Activated T-cell treated with anti-CD3 and anti-CD28 coated beads, Interleukin-2, amount 50 U/mL, for 4 hours (primary cell): ENCODE measurements at regions not wholly inside any gene's neighbourhood (a gene's known extent, or its start where the extent isn't known, plus 50 kb on each side); places are given as distances from the start of the nearest gene placed in this dataset.
"Not testable (repeated sequence)": the region's sequence is repeated elsewhere in the genome, so short reads cannot be mapped to it uniquely, and the experiment has no call there.

ENCODE experiments used
- ATAC-seq, 2 donors: fragments of 200-7000 bp; cut with Tn5 transposase; one replicate each; pipeline ENCODE4 v1.10.0; 2021
- DNase-seq: peaks from one replicate; pipeline ENCODE4 v3.0.0-alpha.2; 2020
- H3K27me3 Mint-ChIP-seq: one replicate; pipeline ENCODE4 v1.8.0; 2021; ENCODE audit warnings: low read depth, mixed read lengths
- H3K36me3 Mint-ChIP-seq: one replicate; pipeline ENCODE4 v1.8.0; 2022; ENCODE audit warnings: mixed read lengths; ENCODE audit not compliant: insufficient read depth
- H3K4me1 Mint-ChIP-seq: one replicate; pipeline ENCODE4 v1.8.0; 2021; ENCODE audit warnings: low read depth, mixed read lengths
- H3K4me3 Mint-ChIP-seq: one replicate; pipeline ENCODE4 v1.8.0; 2021; ENCODE audit warnings: mild to moderate bottlenecking, moderate library complexity, mixed read lengths
- H3K9me3 Mint-ChIP-seq: one replicate; pipeline ENCODE4 v1.8.0; 2021; ENCODE audit warnings: mixed read lengths

GRCh38 chr10:3659203-3659917 is 125.6 kb downstream of the KLF6 start:
- ATAC-seq (no peak), DNase-seq (no peak)
- Mint-ChIP-seq H3K4me1 (peaks cover 13% of the 10 kb centered on the region), H3K4me3 (no peak overlapping the region), H3K36me3 (no peaks in the 10 kb centered on the region), H3K9me3 (no peaks in the 10 kb centered on the region), H3K27me3 (peaks cover 7% of the 10 kb centered on the region)

- Mint-ChIP-seq H3K9me3 (no peaks in the 10 kb centered on the region), H3K4me3 (no peak overlapping the region), H3K36me3 (no peaks in the 10 kb centered on the region), H3K4me1 (peaks cover 13% of the 10 kb centered on the region), H3K27me3 (peaks cover 8% of the 10 kb centered on the region)
- DNase-seq (no peak), ATAC-seq (no peak)
These were observed 126.2 kb downstream of the KLF6 start for GRCh38 chr10:3658766-3659165.

- no peak for ATAC-seq
These were observed 128.8 kb downstream of the KLF6 start for GRCh38 chr10:3656214-3656613.

GRCh38 chr10:3655528-3655927 is 129.5 kb downstream of the KLF6 start:
- peaks cover 10% of the 10 kb centered on the region for H3K27me3 Mint-ChIP-seq
- no peaks in the 10 kb centered on the region for H3K9me3 Mint-ChIP-seq
- H3K4me1 Mint-ChIP-seq: peaks cover 19% of the 10 kb centered on the region
- ATAC-seq (no peak), DNase-seq (no peak)
- no peaks in the 10 kb centered on the region for H3K36me3 Mint-ChIP-seq
- H3K4me3 Mint-ChIP-seq: no peak overlapping the region

More at GRCh38 chr10:3656214-3656613, 128.8 kb downstream of the KLF6 start:
- DNase-seq: no peak
- no peaks in the 10 kb centered on the region for H3K36me3 Mint-ChIP-seq
- peaks cover 10% of the 10 kb centered on the region for H3K27me3 Mint-ChIP-seq
- no peaks in the 10 kb centered on the region for H3K9me3 Mint-ChIP-seq
- H3K4me1 Mint-ChIP-seq: peaks cover 19% of the 10 kb centered on the region
- no peak overlapping the region for H3K4me3 Mint-ChIP-seq

GRCh38 chr10:3654980-3655379 is 130.0 kb downstream of the KLF6 start:
- Mint-ChIP-seq H3K9me3 (no peaks in the 10 kb centered on the region), H3K36me3 (no peaks in the 10 kb centered on the region), H3K4me3 (no peak overlapping the region), H3K4me1 (peaks cover 19% of the 10 kb centered on the region), H3K27me3 (peaks cover 10% of the 10 kb centered on the region)
- DNase-seq (no peak), ATAC-seq (no peak)

- ATAC-seq (no peak), DNase-seq (no peak)
- no peaks in the 10 kb centered on the region for H3K36me3 Mint-ChIP-seq
- peaks cover 19% of the 10 kb centered on the region for H3K4me1 Mint-ChIP-seq
- peaks cover 10% of the 10 kb centered on the region for H3K27me3 Mint-ChIP-seq
- H3K9me3 Mint-ChIP-seq: no peaks in the 10 kb centered on the region
- no peak overlapping the region for H3K4me3 Mint-ChIP-seq
These were observed 130.5 kb downstream of the KLF6 start for GRCh38 chr10:3654496-3654895.

GRCh38 chr10:3653303-3653702 is 131.7 kb downstream of the KLF6 start:
- Mint-ChIP-seq H3K4me1 (peaks cover 19% of the 10 kb centered on the region), H3K4me3 (peak overlapping the region; percentile 66)
- DNase-seq: not testable (repeated sequence)

GRCh38 chr10:3652886-3653285 is 132.1 kb downstream of the KLF6 start:
- no peaks in the 10 kb centered on the region for H3K9me3 Mint-ChIP-seq
- peaks cover 10% of the 10 kb centered on the region for H3K27me3 Mint-ChIP-seq

More at GRCh38 chr10:3653303-3653702, 131.7 kb downstream of the KLF6 start:
- not testable (repeated sequence) for H3K9me3 Mint-ChIP-seq, H3K36me3 Mint-ChIP-seq
- ATAC-seq: peak in 1 of 2 donors; percentile 18
- H3K27me3 Mint-ChIP-seq: peaks cover 10% of the 10 kb centered on the region

GRCh38 chr10:3651969-3652653 is 132.9 kb downstream of the KLF6 start:
- H3K27me3 Mint-ChIP-seq: peaks cover 10% of the 10 kb centered on the region
- DNase-seq (no peak), ATAC-seq (no peak)
- H3K9me3 Mint-ChIP-seq: no peaks in the 10 kb centered on the region
- peaks cover 19% of the 10 kb centered on the region for H3K4me1 Mint-ChIP-seq
- H3K36me3 Mint-ChIP-seq: no peaks in the 10 kb centered on the region
- no peak overlapping the region for H3K4me3 Mint-ChIP-seq

More at GRCh38 chr10:3652886-3653285, 132.1 kb downstream of the KLF6 start:
- DNase-seq: peak; percentile 15
- Mint-ChIP-seq H3K36me3 (no peaks in the 10 kb centered on the region), H3K4me3 (peak overlapping the region; percentile 66), H3K4me1 (peaks cover 19% of the 10 kb centered on the region)
- ATAC-seq: peak; percentile 65 to 74

GRCh38 chr10:3648576-3648975 is 136.4 kb downstream of the KLF6 start:
- ATAC-seq (no peak), DNase-seq (no peak)
- no peaks in the 10 kb centered on the region for H3K36me3 Mint-ChIP-seq
- H3K4me1 Mint-ChIP-seq: peaks cover 7% of the 10 kb centered on the region
- H3K9me3 Mint-ChIP-seq: no peaks in the 10 kb centered on the region
- no peak overlapping the region for H3K4me3 Mint-ChIP-seq
- peaks cover 3% of the 10 kb centered on the region for H3K27me3 Mint-ChIP-seq

- no peak for DNase-seq
These were observed 136.8 kb downstream of the KLF6 start for GRCh38 chr10:3648170-3648569.

GRCh38 chr10:3647074-3647473 is 137.9 kb downstream of the KLF6 start:
- no peak for DNase-seq
- H3K36me3 Mint-ChIP-seq: no peaks in the 10 kb centered on the region

More at GRCh38 chr10:3648170-3648569, 136.8 kb downstream of the KLF6 start:
- Mint-ChIP-seq H3K4me1 (peaks cover 5% of the 10 kb centered on the region), H3K9me3 (no peaks in the 10 kb centered on the region), H3K4me3 (no peak overlapping the region), H3K27me3 (peaks cover 3% of the 10 kb centered on the region), H3K36me3 (no peaks in the 10 kb centered on the region)
- ATAC-seq: no peak

GRCh38 chr10:3645406-3645805 is 139.6 kb downstream of the KLF6 start:
- no peak for ATAC-seq
- no peaks in the 10 kb centered on the region for H3K27me3 Mint-ChIP-seq
- no peaks in the 10 kb centered on the region for H3K4me1 Mint-ChIP-seq
- H3K36me3 Mint-ChIP-seq: no peaks in the 10 kb centered on the region
- DNase-seq: no peak
- no peak overlapping the region for H3K4me3 Mint-ChIP-seq
- no peaks in the 10 kb centered on the region for H3K9me3 Mint-ChIP-seq

More at GRCh38 chr10:3647074-3647473, 137.9 kb downstream of the KLF6 start:
- peaks cover 3% of the 10 kb centered on the region for H3K27me3 Mint-ChIP-seq
- no peaks in the 10 kb centered on the region for H3K4me1 Mint-ChIP-seq
- H3K9me3 Mint-ChIP-seq: no peaks in the 10 kb centered on the region
- ATAC-seq: no peak
- no peak overlapping the region for H3K4me3 Mint-ChIP-seq

- no peaks in the 10 kb centered on the region for H3K36me3 Mint-ChIP-seq
- H3K27me3 Mint-ChIP-seq: no peaks in the 10 kb centered on the region
- ATAC-seq (no peak), DNase-seq (no peak)
- no peaks in the 10 kb centered on the region for H3K4me1 Mint-ChIP-seq
- H3K4me3 Mint-ChIP-seq: no peak overlapping the region
- no peaks in the 10 kb centered on the region for H3K9me3 Mint-ChIP-seq
These were observed 144.2 kb downstream of the KLF6 start for GRCh38 chr10:3640816-3641215.

- Mint-ChIP-seq H3K4me1 (no peaks in the 10 kb centered on the region), H3K36me3 (no peaks in the 10 kb centered on the region), H3K9me3 (no peaks in the 10 kb centered on the region), H3K4me3 (no peak overlapping the region), H3K27me3 (no peaks in the 10 kb centered on the region)
- ATAC-seq: no peak
- no peak for DNase-seq
These were observed 145.5 kb downstream of the KLF6 start for GRCh38 chr10:3639546-3639945.
